Smooth muscle cell (in vitro differentiated cells): ENCODE measurements at regions not wholly inside any gene's neighbourhood (a gene's known extent, or its start where the extent isn't known, plus 50 kb on each side); places are given as distances from the start of the nearest gene placed in this dataset.

ENCODE experiments used
- DNase-seq: peaks from one replicate; lab custom pipeline; 2025; ENCODE audit not compliant: unreplicated experiment; lab: John Stamatoyannopoulos, UW
- H2AFZ ChIP-seq: fragments of 200-600 bp; sonication (generic); 2 replicates; pipeline ENCODE4 v1.6.0; 2016; ENCODE audit warnings: antibody characterized with exemption, low read depth, mild to moderate bottlenecking
- H3F3A ChIP-seq: fragments of 200-600 bp; sonication (generic); 2 replicates; pipeline ENCODE4 v1.6.0; 2017; ENCODE audit warnings: antibody characterized with exemption, low read depth
- H3K27ac ChIP-seq: fragments of 200-600 bp; sonication (generic); 2 replicates; pipeline ENCODE4 v1.5.1; 2016; ENCODE audit warnings: low read depth, mild to moderate bottlenecking
- H3K27me3 ChIP-seq: fragments of 200-600 bp; sonication (generic); 2 replicates; pipeline ENCODE4 v1.6.1; 2016; ENCODE audit warnings: low read depth, mild to moderate bottlenecking
- H3K36me3 ChIP-seq: fragments of 200-600 bp; sonication (generic); 2 replicates; pipeline ENCODE4 v1.5.1; 2016; ENCODE audit warnings: low read depth
- H3K4me1 ChIP-seq: fragments of 200-600 bp; sonication (generic); 2 replicates; pipeline ENCODE4 v1.5.1; 2016; ENCODE audit warnings: low read depth
- H3K4me2 ChIP-seq: fragments of 200-600 bp; sonication (generic); 2 replicates; pipeline ENCODE4 v1.6.0; 2016; ENCODE audit warnings: mild to moderate bottlenecking
- H3K4me3 ChIP-seq: fragments of 200-600 bp; sonication (generic); 2 replicates; pipeline ENCODE4 v1.5.1; 2016; ENCODE audit warnings: mild to moderate bottlenecking
- H3K79me2 ChIP-seq: fragments of 200-600 bp; sonication (generic); 2 replicates; pipeline ENCODE4 v1.6.0; 2016; ENCODE audit warnings: low read depth, mild to moderate bottlenecking
- H3K9ac ChIP-seq: fragments of 200-600 bp; sonication (generic); 2 replicates; pipeline ENCODE4 v1.6.0; 2016; ENCODE audit warnings: low read depth
- H3K9me3 ChIP-seq: fragments of 200-600 bp; sonication (generic); replicated peaks from 2 replicates; pipeline ENCODE4 v1.5.1; 2016; ENCODE audit warnings: low read depth
- H4K20me1 ChIP-seq: fragments of 200-600 bp; sonication (generic); 2 replicates; pipeline ENCODE4 v1.6.0; 2016; ENCODE audit warnings: low read depth
- CTCF ChIP-seq: fragments of 200-600 bp; sonication (generic); IDR thresholded peaks from 2 replicates; pipeline ENCODE4 v1.5.1; 2017; ENCODE audit warnings: borderline replicate concordance, mild to moderate bottlenecking, antibody characterized with exemption; ENCODE audit not compliant: insufficient read depth, poor library complexity, severe bottlenecking
- WGBS: methylation state at CpG from one replicate; pipeline ENCODE4 v1.1.7; 2016; ENCODE audit warnings: low lambda C conversion rate; 5-methylcytosine and 5-hydroxymethylcytosine counted together

- H3K36me3 ChIP-seq: no peaks in the 10 kb centered on the region
- TF ChIP-seq CTCF: no peak
- H2AFZ ChIP-seq: no peak overlapping the region
- no peaks in the 10 kb centered on the region for H4K20me1 ChIP-seq
- 70% methylated on average over 3 of the region's 3 CpGs for WGBS
- H3K9ac ChIP-seq: no peak overlapping the region
- no peaks in the 10 kb centered on the region for H3K4me1 ChIP-seq
- no peaks in the 10 kb centered on the region for H3K9me3 ChIP-seq
- DNase-seq: no peak
- no peak overlapping the region for H3K4me2 ChIP-seq
- H3K79me2 ChIP-seq: no peaks in the 10 kb centered on the region
- H3K4me3 ChIP-seq: no peak overlapping the region
- no peaks in the 10 kb centered on the region for H3F3A ChIP-seq
- H3K27ac ChIP-seq: no peak overlapping the region
- H3K27me3 ChIP-seq: no peaks in the 10 kb centered on the region
Observed at GRCh38 chrX:150081076-150081475, 142.8 kb upstream of the EOLA2 start.

- Histone ChIP-seq H3K9me3 (no peaks in the 10 kb centered on the region), H3K27me3 (no peaks in the 10 kb centered on the region), H2AFZ (no peak overlapping the region), H4K20me1 (no peaks in the 10 kb centered on the region), H3K4me3 (no peak overlapping the region), H3F3A (no peaks in the 10 kb centered on the region), H3K9ac (no peak overlapping the region), H3K4me1 (no peaks in the 10 kb centered on the region), H3K4me2 (no peak overlapping the region), H3K27ac (no peak overlapping the region), H3K79me2 (no peaks in the 10 kb centered on the region), H3K36me3 (no peaks in the 10 kb centered on the region)
- TF ChIP-seq CTCF: no peak
- DNase-seq: no peak
- WGBS: 70% methylated on average over 5 of the region's 5 CpGs
Observed at GRCh38 chrX:150084496-150085229, 146.4 kb upstream of the EOLA2 start.

- Histone ChIP-seq H3K9ac (no peak overlapping the region), H3F3A (no peaks in the 10 kb centered on the region), H3K36me3 (no peaks in the 10 kb centered on the region), H3K27me3 (no peaks in the 10 kb centered on the region), H4K20me1 (no peaks in the 10 kb centered on the region), H3K79me2 (no peaks in the 10 kb centered on the region), H3K4me1 (no peaks in the 10 kb centered on the region), H3K4me3 (no peak overlapping the region), H3K9me3 (no peaks in the 10 kb centered on the region), H2AFZ (no peak overlapping the region), H3K27ac (no peak overlapping the region), H3K4me2 (no peak overlapping the region)
- no peak for TF ChIP-seq CTCF
- no peak for DNase-seq
- 36% methylated on average over 1 of the region's 1 CpG for WGBS
Observed at GRCh38 chrX:150085881-150086280, 147.6 kb upstream of the EOLA2 start.

GRCh38 chrX:150086371-150086770 lies 148.1 kb upstream of the EOLA2 start:
- Histone ChIP-seq H3F3A (no peaks in the 10 kb centered on the region), H3K4me2 (no peak overlapping the region), H3K9me3 (no peaks in the 10 kb centered on the region), H4K20me1 (no peaks in the 10 kb centered on the region), H3K27ac (no peak overlapping the region), H3K27me3 (no peaks in the 10 kb centered on the region), H2AFZ (no peak overlapping the region), H3K9ac (no peak overlapping the region), H3K4me3 (no peak overlapping the region), H3K4me1 (no peaks in the 10 kb centered on the region), H3K79me2 (no peaks in the 10 kb centered on the region), H3K36me3 (no peaks in the 10 kb centered on the region)
- no peak for DNase-seq
- TF ChIP-seq CTCF: no peak
- 48% methylated on average over 2 of the region's 2 CpGs for WGBS
